ENCODE measurements at regions not wholly inside any gene's neighbourhood (a gene's known extent, or its start where the extent isn't known, plus 50 kb on each side); places are given as distances from the start of the nearest gene placed in this dataset.

DNA sequence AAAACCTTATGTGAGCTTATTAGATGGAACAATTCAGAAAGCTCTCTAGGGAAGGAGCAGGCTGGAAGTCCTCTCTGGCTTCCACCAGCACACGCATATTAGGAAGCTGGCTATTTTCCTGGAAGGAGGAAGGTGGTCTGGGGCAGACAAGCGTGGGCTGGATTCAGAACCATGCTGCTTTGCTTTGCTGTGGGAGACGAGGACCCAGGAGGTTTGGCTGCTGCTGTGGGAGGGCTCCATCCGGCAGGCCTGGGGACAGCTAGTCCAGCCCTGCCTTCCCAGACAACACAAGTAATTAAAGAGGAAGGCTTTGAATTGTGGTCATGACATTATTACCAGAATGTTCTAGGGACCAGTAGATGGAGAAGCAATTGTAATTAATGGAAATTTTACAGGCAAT, 238.8 kb upstream of the MYT1L start:
- no peak overlapping the region for H2AFZ ChIP-seq (ENCODE audit: low read depth, low read length)

DNA sequence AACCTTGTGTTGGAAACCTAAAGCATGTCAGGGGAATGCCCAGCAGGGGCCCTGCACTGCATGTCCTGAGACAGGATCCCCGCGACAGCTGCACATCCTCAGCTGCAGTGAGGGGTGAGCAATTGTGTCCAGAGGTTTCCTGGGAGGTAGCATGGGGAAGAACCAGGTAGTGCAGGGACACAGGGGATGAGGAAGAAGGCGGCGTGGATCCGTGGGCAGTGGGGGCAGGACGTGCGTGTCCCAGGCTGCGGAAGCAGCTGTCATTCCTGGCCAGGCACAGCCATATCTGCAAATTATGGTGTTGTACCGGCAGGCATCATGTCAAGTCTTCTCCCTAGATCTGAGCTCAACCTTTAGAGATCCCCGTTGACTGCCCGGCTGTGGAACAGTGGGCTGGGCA, 238.2 kb upstream of the MYT1L start:
- Histone ChIP-seq H3K4me1 (ENCODE audit: control insufficient read depth, insufficient read depth, low read depth, low read length) (peaks cover 3% of the 10 kb centered on the region), H4K8ac (ENCODE audit: low read length) (no peak overlapping the region), H3K79me1 (replicated peaks; ENCODE audit: low read length, poor library complexity, severe bottlenecking) (no peaks in the 10 kb centered on the region), H2BK15ac (ENCODE audit: low read depth, poor library complexity, severe bottlenecking) (no peak overlapping the region), H3K4ac (ENCODE audit: low read depth in 1 of 2, low read length in 2 of 2) (no peak overlapping the region), H2AFZ (ENCODE audit: low read depth, low read length) (no peak overlapping the region), H2BK5ac (ENCODE audit: low read depth, low read length, poor library complexity, severe bottlenecking) (no peak overlapping the region), H2AK5ac (ENCODE audit: low read length, severe bottlenecking) (no peak overlapping the region), H3K27me3 (ENCODE audit: control insufficient read depth in 1 of 2, insufficient read depth in 1 of 2, low read length in 2 of 2) (no peaks in the 10 kb centered on the region), H3K14ac (ENCODE audit: low read length in 2 of 2) (no peak overlapping the region), H3K23ac (ENCODE audit: low read length in 2 of 2) (no peak overlapping the region), H3K9ac (ENCODE audit: low read length) (no peak overlapping the region), H3K18ac (ENCODE audit: low read depth in 1 of 2, low read length in 2 of 2) (no peak overlapping the region), H2BK120ac (ENCODE audit: low read depth, low read length) (no peak overlapping the region), H4K91ac (ENCODE audit: low read length) (no peak overlapping the region), H3K9me3 (ENCODE audit: control insufficient read depth, low read length) (no peaks in the 10 kb centered on the region), H3K4me3 (ENCODE audit: insufficient read depth in 1 of 2, low read depth in 1 of 2, low read length in 2 of 2) (no peak overlapping the region), H3K27ac (ENCODE audit: low read length, poor library complexity, severe bottlenecking) (no peak overlapping the region), H2BK12ac (ENCODE audit: low read length in 2 of 2) (no peak overlapping the region), H3K4me2 (ENCODE audit: low read length, poor library complexity, severe bottlenecking) (no peak overlapping the region), H3K36me3 (ENCODE audit: control insufficient read depth in 1 of 2, insufficient read depth in 2 of 2, low read depth in 1 of 2, low read length in 2 of 2) (no peaks in the 10 kb centered on the region)
- WGBS, result 90% methylated on average over 11 of the region's 11 CpGs
- no peak for DNase-seq

More for the DNA sequence above, 238.8 kb upstream of the MYT1L start:
- no peak overlapping the region for H3K9ac ChIP-seq (ENCODE audit: low read length)
- no peak overlapping the region for H3K14ac ChIP-seq (ENCODE audit: low read length in 2 of 2)
- no peak overlapping the region for H2BK120ac ChIP-seq (ENCODE audit: low read depth, low read length)
- H3K27ac ChIP-seq (ENCODE audit: low read length, poor library complexity, severe bottlenecking), result no peak overlapping the region
- no peak overlapping the region for H2BK15ac ChIP-seq (ENCODE audit: low read depth, poor library complexity, severe bottlenecking)
- no peak for DNase-seq
- no peak overlapping the region for H2BK5ac ChIP-seq (ENCODE audit: low read depth, low read length, poor library complexity, severe bottlenecking)
- no peak overlapping the region for H3K18ac ChIP-seq (ENCODE audit: low read depth in 1 of 2, low read length in 2 of 2)
- no peak overlapping the region for H3K4ac ChIP-seq (ENCODE audit: low read depth in 1 of 2, low read length in 2 of 2)
- H3K4me3 ChIP-seq (ENCODE audit: insufficient read depth in 1 of 2, low read depth in 1 of 2, low read length in 2 of 2), result no peak overlapping the region
- H3K9me3 ChIP-seq (ENCODE audit: control insufficient read depth, low read length), result no peaks in the 10 kb centered on the region
- no peaks in the 10 kb centered on the region for H3K27me3 ChIP-seq (ENCODE audit: control insufficient read depth in 1 of 2, insufficient read depth in 1 of 2, low read length in 2 of 2)
- H3K23ac ChIP-seq (ENCODE audit: low read length in 2 of 2), result no peak overlapping the region
- H3K36me3 ChIP-seq (ENCODE audit: control insufficient read depth in 1 of 2, insufficient read depth in 2 of 2, low read depth in 1 of 2, low read length in 2 of 2), result no peaks in the 10 kb centered on the region
- no peak overlapping the region for H3K4me2 ChIP-seq (ENCODE audit: low read length, poor library complexity, severe bottlenecking)
- no peak overlapping the region for H4K8ac ChIP-seq (ENCODE audit: low read length)
- H3K4me1 ChIP-seq (ENCODE audit: control insufficient read depth, insufficient read depth, low read depth, low read length), result peaks cover 3% of the 10 kb centered on the region
- H2AK5ac ChIP-seq (ENCODE audit: low read length, severe bottlenecking), result no peak overlapping the region
- 72% methylated on average over 4 of the region's 4 CpGs for WGBS
- H3K79me1 ChIP-seq (replicated peaks; ENCODE audit: low read length, poor library complexity, severe bottlenecking), result no peaks in the 10 kb centered on the region
- H4K91ac ChIP-seq (ENCODE audit: low read length), result no peak overlapping the region
- no peak overlapping the region for H2BK12ac ChIP-seq (ENCODE audit: low read length in 2 of 2)

DNA sequence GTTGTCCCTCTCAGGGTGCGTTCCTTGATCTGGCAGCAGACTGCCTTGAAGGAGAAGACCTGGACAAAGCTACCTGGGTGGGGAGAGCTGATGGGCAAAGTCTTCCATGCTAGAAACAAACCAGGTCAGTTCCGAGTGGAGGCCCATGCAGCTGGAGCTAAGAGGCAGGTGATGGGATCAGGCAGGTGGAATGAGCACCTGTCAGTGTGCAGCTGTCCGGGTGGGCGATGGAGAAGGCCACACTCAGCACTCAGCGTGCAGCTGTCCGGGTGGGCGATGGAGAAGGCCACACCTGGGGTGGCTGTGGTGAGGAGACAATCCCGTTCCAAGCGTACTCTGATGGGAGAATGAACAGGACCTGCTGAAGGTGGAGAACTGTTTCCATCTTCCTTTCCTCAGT, 237.3 kb upstream of the MYT1L start:
- Histone ChIP-seq H3K23ac (ENCODE audit: low read length in 2 of 2) (no peak overlapping the region), H3K9me3 (ENCODE audit: control insufficient read depth, low read length) (no peaks in the 10 kb centered on the region), H3K36me3 (ENCODE audit: control insufficient read depth in 1 of 2, insufficient read depth in 2 of 2, low read depth in 1 of 2, low read length in 2 of 2) (no peaks in the 10 kb centered on the region), H3K14ac (ENCODE audit: low read length in 2 of 2) (no peak overlapping the region), H2BK120ac (ENCODE audit: low read depth, low read length) (no peak overlapping the region), H2BK15ac (ENCODE audit: low read depth, poor library complexity, severe bottlenecking) (no peak overlapping the region), H2AK5ac (ENCODE audit: low read length, severe bottlenecking) (no peak overlapping the region), H3K9ac (ENCODE audit: low read length) (no peak overlapping the region), H3K4me1 (ENCODE audit: control insufficient read depth, insufficient read depth, low read depth, low read length) (peaks cover 3% of the 10 kb centered on the region), H2AFZ (ENCODE audit: low read depth, low read length) (no peak overlapping the region), H3K4ac (ENCODE audit: low read depth in 1 of 2, low read length in 2 of 2) (no peak overlapping the region), H2BK12ac (ENCODE audit: low read length in 2 of 2) (no peak overlapping the region), H3K79me1 (replicated peaks; ENCODE audit: low read length, poor library complexity, severe bottlenecking) (no peaks in the 10 kb centered on the region), H2BK5ac (ENCODE audit: low read depth, low read length, poor library complexity, severe bottlenecking) (no peak overlapping the region), H4K8ac (ENCODE audit: low read length) (no peak overlapping the region), H3K27ac (ENCODE audit: low read length, poor library complexity, severe bottlenecking) (no peak overlapping the region), H3K4me2 (ENCODE audit: low read length, poor library complexity, severe bottlenecking) (no peak overlapping the region), H3K18ac (ENCODE audit: low read depth in 1 of 2, low read length in 2 of 2) (no peak overlapping the region), H4K91ac (ENCODE audit: low read length) (no peak overlapping the region), H3K27me3 (ENCODE audit: control insufficient read depth in 1 of 2, insufficient read depth in 1 of 2, low read length in 2 of 2) (no peaks in the 10 kb centered on the region), H3K4me3 (ENCODE audit: insufficient read depth in 1 of 2, low read depth in 1 of 2, low read length in 2 of 2) (no peak overlapping the region)
- 98% methylated on average over 9 of the region's 9 CpGs for WGBS
- DNase-seq, result no peak

DNA sequence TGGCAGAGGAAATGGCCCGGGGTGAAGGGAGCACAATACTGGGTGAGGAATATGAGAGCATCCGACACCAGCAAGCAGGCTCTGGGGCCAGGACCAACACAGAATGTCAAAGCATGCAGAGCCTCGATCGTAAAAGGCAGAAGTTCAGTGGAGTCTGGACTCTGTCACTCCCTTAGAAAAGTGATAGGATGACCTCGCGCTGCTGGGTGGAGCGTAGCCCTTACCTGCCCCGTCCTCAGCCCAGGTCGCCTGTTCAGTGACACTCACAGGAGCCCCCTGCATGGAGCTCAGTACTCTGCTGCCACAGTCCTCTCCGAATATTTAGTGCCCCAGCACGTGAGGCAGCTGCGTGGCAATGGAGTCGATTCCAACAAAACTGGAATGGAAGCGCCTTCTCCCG, 236.7 kb upstream of the MYT1L start:
- H3K27ac ChIP-seq (ENCODE audit: low read length, poor library complexity, severe bottlenecking), result no peak overlapping the region
- H3K4ac ChIP-seq (ENCODE audit: low read depth in 1 of 2, low read length in 2 of 2), result no peak overlapping the region
- H4K91ac ChIP-seq (ENCODE audit: low read length), result no peak overlapping the region
- H3K36me3 ChIP-seq (ENCODE audit: control insufficient read depth in 1 of 2, insufficient read depth in 2 of 2, low read depth in 1 of 2, low read length in 2 of 2), result no peaks in the 10 kb centered on the region
- no peak for DNase-seq
- H3K9ac ChIP-seq (ENCODE audit: low read length), result no peak overlapping the region
- no peak overlapping the region for H2BK120ac ChIP-seq (ENCODE audit: low read depth, low read length)
- no peak overlapping the region for H3K23ac ChIP-seq (ENCODE audit: low read length in 2 of 2)
- WGBS, result 72% methylated on average over 15 of the region's 15 CpGs
- H3K79me1 ChIP-seq (replicated peaks; ENCODE audit: low read length, poor library complexity, severe bottlenecking), result no peaks in the 10 kb centered on the region
- H3K4me3 ChIP-seq (ENCODE audit: insufficient read depth in 1 of 2, low read depth in 1 of 2, low read length in 2 of 2), result no peak overlapping the region
- H2BK5ac ChIP-seq (ENCODE audit: low read depth, low read length, poor library complexity, severe bottlenecking), result no peak overlapping the region
- no peak overlapping the region for H2BK15ac ChIP-seq (ENCODE audit: low read depth, poor library complexity, severe bottlenecking)
- no peak overlapping the region for H3K14ac ChIP-seq (ENCODE audit: low read length in 2 of 2)
- H3K18ac ChIP-seq (ENCODE audit: low read depth in 1 of 2, low read length in 2 of 2), result no peak overlapping the region
- no peak overlapping the region for H2BK12ac ChIP-seq (ENCODE audit: low read length in 2 of 2)
- no peaks in the 10 kb centered on the region for H3K9me3 ChIP-seq (ENCODE audit: control insufficient read depth, low read length)
- H4K8ac ChIP-seq (ENCODE audit: low read length), result no peak overlapping the region
- no peak overlapping the region for H3K4me2 ChIP-seq (ENCODE audit: low read length, poor library complexity, severe bottlenecking)
- H3K4me1 ChIP-seq (ENCODE audit: control insufficient read depth, insufficient read depth, low read depth, low read length), result peaks cover 3% of the 10 kb centered on the region
- H2AFZ ChIP-seq (ENCODE audit: low read depth, low read length), result no peak overlapping the region
- H3K27me3 ChIP-seq (ENCODE audit: control insufficient read depth in 1 of 2, insufficient read depth in 1 of 2, low read length in 2 of 2), result no peaks in the 10 kb centered on the region
- no peak overlapping the region for H2AK5ac ChIP-seq (ENCODE audit: low read length, severe bottlenecking)

Measured in mesenchymal stem cell (in vitro differentiated cells and primary cell).